GM18511 (cell line): ENCODE measurements at regions not wholly inside any gene's neighbourhood (a gene's known extent, or its start where the extent isn't known, plus 50 kb on each side); places are given as distances from the start of the nearest gene placed in this dataset.
A peak's percentile ranks its signal among the peaks of the same experiment; 100 is the strongest.
"Not testable (repeated sequence)": the region's sequence is repeated elsewhere in the genome, so short reads cannot be mapped to it uniquely, and the experiment has no call there.

ENCODE experiments used
- ATAC-seq: cut with Tn5 transposase; IDR thresholded peaks from one replicate; pipeline ENCODE4 v1.9.1; 2021; ENCODE audit warnings: mild to moderate bottlenecking, moderate library complexity; ENCODE audit not compliant: unreplicated experiment

DNA sequence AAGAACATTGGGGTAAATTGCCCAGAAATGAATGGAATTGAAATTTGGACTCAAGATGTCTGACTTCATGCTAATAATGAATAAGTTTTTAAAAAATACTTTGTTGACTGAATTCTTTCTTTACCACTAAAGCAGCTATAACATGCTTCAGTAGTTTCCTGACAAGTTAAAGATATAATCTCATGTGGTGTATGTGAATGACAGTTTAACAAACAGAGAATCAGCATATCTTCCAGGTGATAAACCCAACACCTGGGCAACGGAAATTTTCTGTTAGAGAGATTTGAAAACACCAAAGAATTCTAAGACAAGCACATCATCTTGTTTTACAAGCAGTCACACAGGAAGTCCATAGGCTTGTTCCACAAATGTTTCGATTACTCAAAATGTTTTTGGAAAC is 372.6 kb upstream of the VRK2 start:
- no peak for ATAC-seq

DNA sequence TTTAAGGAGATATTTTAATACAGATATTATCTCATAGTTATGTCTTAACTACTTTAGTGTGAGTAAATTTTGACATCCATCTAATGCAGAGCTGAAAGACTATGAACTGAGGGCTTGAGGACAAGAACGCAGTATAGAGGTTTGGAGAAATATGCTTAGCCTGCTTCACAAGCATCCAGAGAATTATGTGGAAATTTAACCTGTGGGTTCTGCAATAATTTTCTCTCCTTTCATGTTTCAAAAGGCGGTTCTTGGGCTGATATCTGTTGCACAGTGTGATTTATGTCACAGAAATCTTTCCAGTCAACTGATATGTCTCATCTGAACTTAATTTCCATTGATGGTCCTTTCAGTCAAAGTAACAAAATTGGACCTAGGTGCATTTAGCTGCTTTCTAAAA is 371.9 kb upstream of the VRK2 start:
- ATAC-seq: no peak

DNA sequence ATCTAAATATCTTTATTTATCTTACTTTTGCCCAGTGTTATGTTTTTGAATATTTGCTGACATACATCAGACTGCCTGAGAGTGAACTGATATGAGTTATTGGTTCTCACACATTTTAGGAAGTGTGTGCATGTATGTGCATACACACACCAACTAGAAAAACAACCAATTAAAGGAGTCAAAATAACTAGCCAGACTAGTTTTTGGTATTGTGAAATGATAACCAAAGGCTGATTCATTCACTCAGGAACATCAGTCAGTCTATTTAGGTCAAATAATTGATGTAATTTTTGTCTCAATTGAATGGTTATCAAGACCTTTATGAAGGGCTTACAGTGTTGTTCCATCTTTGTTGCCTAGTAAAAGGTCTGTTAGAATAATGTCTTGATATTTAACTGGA is 369.3 kb upstream of the VRK2 start:
- no peak for ATAC-seq

DNA sequence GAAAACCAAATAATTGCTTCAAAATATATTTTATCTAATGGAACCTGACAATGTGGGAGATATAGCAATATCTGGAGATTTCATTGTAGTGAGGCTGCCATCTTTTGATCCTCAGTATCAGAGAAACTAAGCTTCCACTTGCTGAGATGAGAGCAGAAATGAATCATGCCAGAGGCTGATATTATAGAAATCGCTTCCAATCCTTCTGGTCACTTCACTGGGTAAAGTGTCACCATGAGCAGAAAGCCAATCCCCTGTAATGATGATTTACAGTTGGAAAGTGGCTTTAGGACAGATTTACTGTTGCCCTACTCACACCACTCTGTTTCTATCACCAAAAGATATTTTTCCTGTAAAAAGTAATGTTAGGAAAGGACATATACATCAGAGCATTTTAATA is 365.0 kb upstream of the VRK2 start:
- ATAC-seq: no peak

DNA sequence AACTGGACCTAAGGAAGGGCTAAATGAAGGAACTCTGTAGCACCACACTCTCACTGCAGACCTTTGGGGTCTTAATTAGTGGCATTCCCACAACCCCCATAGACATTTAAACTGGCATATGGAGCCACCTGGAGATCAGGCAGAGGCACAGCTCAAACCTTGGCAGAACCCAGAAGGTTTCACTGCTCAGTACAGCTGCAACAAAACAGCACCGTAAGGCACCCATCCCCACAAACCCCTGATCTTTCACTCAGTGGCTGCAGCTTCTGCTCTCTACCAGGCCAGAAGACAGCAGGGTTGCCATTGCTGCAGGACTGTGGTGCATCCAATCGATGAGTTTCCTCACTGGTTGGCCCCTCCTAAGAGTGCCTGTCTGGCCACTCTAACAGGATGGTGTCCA is 361.6 kb upstream of the VRK2 start:
- no peak for ATAC-seq

DNA sequence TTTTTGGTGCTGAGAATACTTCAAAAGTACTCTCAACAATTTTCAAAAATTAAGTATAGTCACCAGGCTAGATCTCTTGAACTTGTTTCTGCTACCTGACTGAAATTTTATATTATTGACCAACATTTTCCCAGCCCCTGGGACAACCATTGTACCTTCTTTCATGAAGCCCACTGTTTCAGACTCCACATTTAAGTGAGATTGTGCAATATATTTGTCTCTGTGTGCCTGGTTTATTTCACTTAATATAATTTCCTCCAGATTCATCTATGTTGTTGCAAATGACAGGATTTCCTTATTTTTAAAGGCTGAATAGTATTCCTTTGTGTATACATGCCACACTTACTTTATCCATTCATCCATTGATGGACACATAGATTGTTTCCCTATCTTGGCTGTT is 354.2 kb upstream of the VRK2 start:
- no peak for ATAC-seq

DNA sequence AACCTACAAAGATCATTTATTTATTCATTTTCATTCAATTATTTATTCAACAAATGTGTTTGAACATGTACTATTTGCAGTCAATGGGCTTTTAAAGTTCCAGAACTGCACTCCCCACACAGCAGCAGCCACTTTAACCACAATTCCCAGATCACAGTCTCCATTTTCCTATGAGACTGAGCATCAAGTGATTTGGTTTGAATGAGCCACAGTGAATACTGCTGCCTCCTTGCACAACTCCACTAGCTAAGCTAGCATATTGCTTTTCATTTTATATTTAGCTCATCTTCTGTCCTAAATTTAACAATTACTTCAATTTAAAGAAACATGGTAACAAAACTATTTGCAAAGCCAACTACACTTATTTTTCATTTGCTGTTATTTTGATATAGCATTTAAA is 353.4 kb upstream of the VRK2 start:
- ATAC-seq: no peak

DNA sequence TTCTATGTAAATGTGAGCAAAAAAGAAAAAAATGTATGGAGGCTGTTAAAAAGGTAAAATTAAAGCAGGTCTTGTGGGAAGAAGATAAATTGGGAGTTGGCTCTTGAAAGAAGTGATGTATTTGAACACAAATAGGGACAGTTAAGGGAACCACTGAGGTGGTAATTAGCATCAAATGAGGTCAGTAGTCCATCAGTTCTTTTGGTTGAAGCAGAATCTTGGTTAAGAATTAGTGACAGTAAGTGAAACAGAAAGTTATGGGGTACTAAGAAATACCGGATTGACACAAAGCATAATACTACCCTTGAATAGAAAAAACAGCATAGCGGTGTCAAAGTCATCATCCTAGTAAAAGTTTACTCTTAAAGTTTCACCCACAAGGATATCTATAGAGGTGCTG is 352.6 kb upstream of the VRK2 start:
- ATAC-seq: no peak

DNA sequence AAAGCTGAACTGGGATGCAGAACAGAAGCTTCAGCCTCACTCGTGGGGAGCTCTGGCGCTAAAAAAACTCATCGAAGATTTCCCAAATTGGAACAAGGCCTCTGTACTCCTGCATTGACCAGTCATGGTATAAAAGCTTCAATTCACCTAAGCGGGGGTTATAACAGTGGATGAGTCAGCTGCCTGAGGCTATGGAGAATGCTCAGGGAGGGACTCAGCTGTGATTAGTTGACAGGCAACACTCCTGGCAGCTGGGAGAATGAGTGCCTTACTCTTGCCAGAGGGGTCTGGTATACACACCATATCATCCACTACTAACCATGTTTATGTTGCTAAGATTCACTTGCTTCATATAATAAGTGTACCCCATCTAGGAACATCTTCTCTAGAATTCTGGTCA is 350.6 kb upstream of the VRK2 start:
- ATAC-seq: no peak

DNA sequence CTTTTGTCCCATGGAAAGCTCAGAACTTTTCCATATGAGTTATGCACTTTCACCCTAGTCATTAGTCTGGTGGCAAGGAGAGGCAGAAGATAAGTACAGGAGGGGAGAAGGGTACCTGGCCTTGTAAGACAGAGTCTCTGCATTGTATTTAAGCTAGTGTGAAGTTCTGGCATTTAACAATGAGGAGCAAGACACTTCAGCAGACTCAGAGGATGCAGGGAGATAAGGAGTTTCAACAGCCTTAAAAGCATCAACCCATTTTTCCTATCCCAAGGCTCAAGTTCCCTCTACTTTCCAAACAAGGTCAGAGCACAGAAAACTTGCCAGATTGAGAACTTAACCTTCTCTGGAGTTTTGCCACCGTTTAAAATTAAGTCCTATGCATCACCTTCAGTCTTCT is 348.2 kb upstream of the VRK2 start:
- ATAC-seq: no peak

DNA sequence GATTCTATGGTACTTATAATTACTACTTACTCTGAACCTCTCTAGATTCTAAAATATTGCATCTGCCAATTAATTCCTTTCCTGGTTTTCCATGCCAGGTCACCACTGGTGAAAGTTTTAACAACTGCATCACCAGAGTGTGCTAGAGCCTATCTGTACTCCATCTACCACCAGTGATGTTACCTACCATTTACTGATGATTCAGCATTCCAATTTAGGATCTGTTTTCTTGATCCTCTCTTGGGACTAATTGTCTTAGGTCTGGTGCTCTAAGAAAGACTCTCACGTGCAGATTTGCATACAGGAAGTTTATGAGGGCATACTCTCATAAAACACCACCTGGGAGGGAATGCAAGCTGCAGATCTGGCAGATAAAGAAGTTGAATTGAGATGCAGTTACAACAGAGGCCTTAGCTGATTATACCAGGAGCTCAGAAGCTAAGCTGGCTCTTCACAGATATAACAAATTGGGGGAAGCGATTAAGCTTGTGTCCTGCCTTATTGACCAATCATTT is 347.6 kb upstream of the VRK2 start:
- no peak for ATAC-seq

DNA sequence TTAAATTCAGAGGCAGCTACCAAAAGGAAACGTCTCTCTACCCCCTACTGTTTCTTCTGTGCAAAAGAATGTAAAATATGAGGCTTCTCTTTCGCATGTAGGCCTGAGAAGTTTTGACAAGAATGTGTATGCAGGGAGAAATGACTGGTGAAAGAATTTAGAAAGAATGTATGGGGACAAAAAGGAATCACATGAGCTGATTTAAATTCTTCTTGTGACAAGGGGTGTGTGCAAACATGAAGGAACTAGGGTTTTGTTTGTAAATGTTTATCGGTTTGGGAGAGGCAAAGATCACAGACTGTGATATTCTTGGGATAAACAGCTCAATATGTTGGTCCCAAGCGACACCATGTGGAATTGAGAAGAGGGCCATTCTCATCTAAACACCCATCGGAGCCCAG is 345.2 kb upstream of the VRK2 start:
- no peak for ATAC-seq

DNA sequence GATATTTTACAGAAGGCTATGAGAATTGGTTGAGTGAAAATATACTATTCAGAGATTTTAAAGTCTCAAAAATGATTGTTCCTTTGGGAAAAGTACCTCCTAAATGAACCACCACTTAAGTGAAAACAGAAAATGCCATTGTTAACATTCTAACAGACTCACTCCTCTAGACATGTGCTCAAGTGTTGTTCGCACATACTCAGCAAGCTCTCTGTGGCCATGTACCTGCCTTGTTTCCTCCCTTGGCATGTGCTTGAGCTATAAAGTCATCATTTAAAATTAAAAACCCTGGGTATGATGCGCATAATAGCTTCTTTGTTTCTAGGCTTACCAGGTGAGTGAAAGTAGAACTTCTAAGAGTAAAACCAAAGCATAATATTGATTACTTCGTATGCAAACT is 343.2 kb upstream of the VRK2 start:
- ATAC-seq: no peak

DNA sequence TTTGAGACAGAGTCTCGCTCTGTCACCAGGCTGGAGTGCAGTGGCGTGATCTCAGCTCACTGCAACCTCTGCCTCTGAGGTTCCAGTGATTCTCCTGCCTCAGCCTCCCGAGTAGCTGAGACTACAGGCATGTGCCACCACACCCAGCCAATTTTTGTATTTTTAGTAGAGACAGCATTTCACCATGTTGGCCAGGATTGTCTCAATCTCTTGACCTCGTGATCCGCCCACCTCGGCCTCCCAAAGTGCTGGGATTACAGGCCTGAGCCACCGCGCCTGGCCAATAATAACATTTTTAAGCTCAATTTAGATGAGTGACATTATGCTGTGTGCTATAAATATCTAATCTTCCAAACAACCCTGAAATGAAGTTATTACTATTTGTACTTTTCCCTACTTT is 338.8 kb upstream of the VRK2 start:
- not testable (repeated sequence) for ATAC-seq

DNA sequence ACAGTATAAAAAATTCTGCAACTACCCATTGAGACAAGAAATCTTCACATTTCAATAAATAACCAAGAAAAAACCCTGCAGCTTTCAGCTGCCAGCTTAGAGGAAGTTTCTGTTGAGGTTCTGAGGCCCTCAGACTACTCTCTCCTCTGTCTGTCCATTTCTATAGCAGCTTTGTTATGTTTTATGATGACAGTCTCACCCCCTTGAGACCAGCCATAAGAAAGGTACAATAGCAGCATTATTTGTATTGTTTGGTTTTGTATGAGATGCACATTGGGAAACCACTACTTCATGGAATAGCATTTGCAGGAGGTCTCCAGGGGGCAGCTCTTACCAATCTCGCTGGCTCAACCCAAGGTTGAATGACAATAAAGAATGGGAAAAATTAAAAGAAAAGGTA is 334.6 kb upstream of the VRK2 start:
- no peak for ATAC-seq

DNA sequence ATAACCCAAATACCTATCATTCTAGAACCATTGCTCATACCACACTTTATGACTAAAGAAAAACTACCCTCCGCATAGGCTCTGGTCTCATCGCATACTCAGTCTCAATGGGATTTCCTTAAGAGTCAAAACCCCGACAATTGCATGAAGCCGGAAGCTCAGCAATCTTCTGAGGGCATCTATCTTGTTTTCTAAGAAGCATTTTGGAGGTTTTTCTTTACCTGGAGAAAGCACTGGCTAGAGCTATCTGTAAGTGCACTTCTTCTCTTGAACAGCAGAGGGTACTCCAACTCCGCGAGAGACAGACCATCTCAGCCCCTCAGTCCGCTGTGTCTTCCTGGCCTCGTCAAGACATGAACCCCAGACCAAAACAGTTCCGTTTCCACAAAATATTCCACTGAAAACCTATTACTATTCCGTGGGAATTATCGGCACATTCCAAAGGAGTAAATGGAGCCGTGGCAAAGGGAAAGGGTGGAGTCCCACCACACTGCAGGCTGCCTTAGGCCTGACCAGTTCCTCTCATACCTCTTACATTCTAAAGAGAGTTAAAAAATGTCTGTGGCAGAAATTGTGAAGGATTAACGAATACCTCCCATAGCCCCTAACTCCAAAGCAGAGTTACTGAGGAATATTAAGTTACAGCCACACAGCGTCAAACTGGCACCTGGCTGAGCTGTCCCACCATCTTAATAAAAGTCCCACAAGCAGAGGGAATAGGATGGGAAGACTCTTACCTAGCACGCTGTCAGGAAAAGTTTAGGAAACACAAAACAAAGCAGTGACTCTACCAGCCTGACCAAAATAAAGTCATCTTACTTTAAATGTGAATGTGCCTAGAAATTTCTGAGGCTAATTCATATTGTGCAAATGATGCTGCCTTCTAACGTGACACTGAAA is 325.6 kb upstream of the VRK2 start:
- peak; percentile 100 for ATAC-seq

DNA sequence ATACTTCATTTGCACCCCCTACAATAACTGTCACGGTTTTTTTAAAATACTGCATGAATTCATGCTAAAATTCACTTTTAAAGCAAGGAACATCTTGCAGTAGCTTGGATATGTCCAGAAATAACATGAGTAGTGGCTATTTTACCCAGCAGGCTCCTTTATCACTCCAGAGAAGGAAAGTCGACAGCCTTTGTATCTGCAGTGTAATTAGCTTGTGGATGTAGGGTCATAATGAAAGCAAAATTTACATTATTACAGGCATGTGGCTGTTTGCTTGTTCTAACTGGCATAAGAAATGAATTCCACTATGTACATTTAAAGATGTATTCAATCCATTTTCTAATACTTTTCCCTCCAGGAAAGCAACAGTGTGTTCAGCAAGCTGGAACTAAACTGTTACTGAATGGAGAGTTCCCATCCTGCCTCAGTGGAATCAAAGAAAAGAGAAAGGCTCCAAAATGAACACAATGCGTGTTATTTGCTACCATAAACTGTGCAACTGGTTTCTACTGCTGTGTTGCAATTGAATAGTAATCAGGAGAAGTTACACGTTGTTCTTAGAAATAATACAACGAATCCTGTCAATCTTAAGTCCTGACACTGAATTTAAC is 321.2 kb upstream of the VRK2 start:
- no peak for ATAC-seq

DNA sequence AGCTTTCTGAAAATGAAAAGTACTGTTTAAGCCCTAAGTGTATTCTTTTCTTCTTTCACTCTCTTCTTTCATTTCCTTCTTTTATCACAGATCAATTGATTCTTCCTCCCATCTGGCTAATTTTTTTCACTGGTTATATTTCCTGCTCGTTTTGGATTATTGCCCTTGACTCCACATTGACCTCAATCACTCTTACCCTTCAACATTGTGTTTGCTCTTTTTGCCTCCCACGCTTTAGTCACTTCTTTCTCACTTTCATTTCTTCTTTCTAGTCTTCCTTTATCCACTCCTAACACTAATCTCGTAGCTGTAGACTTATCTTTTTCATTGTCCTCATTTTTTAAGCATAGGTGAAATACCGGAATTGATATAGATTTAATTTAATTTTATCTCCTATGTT is 320.3 kb upstream of the VRK2 start:
- ATAC-seq: peak; percentile 80

DNA sequence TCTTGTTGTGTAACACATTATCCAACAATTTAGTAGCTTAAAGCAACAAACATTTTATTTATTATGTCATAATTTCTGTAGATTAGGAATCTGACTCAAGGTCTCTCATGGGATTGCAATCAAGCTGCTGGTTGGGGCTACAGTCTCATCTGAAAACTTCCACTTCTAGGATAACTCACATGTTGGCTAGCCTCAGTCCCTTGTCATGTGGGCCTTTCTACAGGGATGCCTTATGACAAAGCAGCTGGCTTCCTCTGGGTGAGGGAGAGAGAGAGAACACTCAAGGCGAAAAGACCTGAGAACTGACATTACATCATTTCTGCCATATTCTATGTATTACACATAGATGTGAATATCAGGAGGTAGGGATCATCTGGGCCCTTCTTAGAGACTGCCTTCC is 317.9 kb upstream of the VRK2 start:
- ATAC-seq: no peak

DNA sequence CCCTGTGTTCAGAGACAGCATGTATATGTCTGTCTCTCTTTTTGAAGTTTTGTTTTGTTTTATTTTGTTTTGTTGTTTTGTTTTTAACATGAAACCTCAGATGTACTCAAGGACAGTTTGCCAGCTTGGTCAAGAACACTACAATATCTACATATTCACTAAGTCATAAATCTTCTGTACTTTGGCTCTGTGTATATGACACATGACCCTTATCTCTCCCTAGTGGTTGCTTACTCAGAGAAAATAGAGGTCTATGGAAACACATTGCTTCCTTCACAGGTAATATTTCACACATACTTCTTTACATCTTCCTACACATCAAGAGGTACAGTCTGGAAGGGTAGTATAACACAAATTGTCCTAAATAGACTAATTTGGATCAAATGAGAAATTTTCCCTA is 312.6 kb upstream of the VRK2 start:
- no peak for ATAC-seq

DNA sequence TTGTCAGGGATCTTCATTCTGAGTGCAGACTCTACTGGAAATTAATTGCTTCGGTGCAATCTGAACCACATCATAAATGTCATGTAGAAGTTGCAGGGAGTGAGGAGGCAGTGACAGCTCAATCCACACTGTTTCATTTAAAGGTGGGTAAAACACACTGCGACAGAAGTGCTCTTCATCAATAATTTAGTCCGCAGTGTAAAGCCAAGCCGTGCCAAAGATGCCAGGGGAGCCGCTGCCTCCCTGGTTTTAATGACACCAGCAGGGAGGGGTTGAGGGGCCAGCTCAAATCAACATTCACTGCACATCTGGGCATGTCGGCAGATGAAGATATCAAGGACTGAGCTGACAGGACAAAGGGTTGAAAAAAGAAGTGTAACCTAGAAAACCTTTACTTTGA is 305.7 kb upstream of the VRK2 start:
- ATAC-seq: no peak

DNA sequence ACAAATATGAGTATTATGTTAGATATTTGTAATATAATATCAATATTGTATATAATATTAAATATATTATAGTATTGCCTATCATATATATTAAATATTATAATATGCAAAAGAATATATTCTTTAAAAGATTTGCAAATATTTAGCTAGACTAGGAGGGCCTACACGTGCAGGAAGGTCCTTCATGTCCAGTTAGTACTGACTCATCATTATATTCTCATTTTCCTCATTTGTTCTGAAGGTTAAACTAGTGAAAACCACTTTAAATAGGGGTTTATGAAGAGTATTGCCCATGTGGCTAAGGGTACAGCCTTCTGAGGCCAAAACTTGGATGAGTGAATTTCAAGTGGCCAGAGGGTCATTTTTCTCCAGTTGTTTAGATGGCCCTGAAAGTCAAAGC is 293.0 kb upstream of the VRK2 start:
- no peak for ATAC-seq

DNA sequence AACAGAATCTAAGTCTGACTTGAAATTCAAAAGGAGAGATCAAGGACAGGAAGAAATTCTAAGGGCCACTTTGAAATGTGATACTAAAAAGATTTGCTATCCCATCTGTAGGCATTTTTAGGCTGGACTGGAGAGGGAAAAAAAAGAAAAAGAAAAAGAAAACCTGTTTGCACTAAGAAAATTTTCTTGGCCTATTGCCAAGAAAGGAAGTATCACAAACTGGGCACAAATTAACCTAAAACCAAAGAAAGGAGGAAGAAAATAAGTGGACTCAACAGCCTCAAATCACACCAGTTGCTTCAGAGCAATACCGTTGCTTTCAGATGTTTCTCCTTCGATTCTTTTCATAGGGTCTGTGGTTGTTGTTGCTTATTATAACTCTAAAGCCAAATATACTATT is 287.9 kb upstream of the VRK2 start:
- ATAC-seq: no peak
